ENCODE measurements at regions not wholly inside any gene's neighbourhood (a gene's known extent, or its start where the extent isn't known, plus 50 kb on each side); places are given as distances from the start of the nearest gene placed in this dataset.

- DNase-seq (ENCODE audit: low spot score): no peak
Observed at GRCh38 chr7:45455662-45456061, 118.5 kb upstream of the ADCY1 start.

GRCh38 chr7:45456105-45456504, 118.1 kb upstream of the ADCY1 start:
- no peak for DNase-seq (ENCODE audit: low spot score)

- DNase-seq (ENCODE audit: low spot score): no peak
Observed at GRCh38 chr7:45456747-45457524, 117.2 kb upstream of the ADCY1 start.

GRCh38 chr7:45457591-45457990, 116.6 kb upstream of the ADCY1 start:
- DNase-seq (ENCODE audit: low spot score): no peak

GRCh38 chr7:45459476-45459875, 114.7 kb upstream of the ADCY1 start:
- DNase-seq (ENCODE audit: low spot score): no peak

GRCh38 chr7:45460379-45460778, 113.8 kb upstream of the ADCY1 start:
- DNase-seq (ENCODE audit: low spot score): no peak

- DNase-seq (ENCODE audit: low spot score): no peak
Observed at GRCh38 chr7:45461026-45461425, 113.1 kb upstream of the ADCY1 start.

GRCh38 chr7:45469103-45469502, 105.1 kb upstream of the ADCY1 start:
- DNase-seq (ENCODE audit: low spot score): peak; percentile 48

GRCh38 chr7:45470031-45470430, 104.1 kb upstream of the ADCY1 start:
- no peak for DNase-seq (ENCODE audit: low spot score)

GRCh38 chr7:45479781-45480180, 94.4 kb upstream of the ADCY1 start:
- DNase-seq (ENCODE audit: low spot score): peak; percentile 59

GRCh38 chr7:45482451-45482850, 91.7 kb upstream of the ADCY1 start:
- DNase-seq (ENCODE audit: low spot score): no peak

GRCh38 chr7:45484094-45484493, 90.1 kb upstream of the ADCY1 start:
- DNase-seq (ENCODE audit: low spot score): no peak

GRCh38 chr7:45486575-45486974, 87.6 kb upstream of the ADCY1 start:
- DNase-seq (ENCODE audit: low spot score): no peak

- DNase-seq (ENCODE audit: low spot score): no peak
Observed at GRCh38 chr7:45494885-45495284, 79.3 kb upstream of the ADCY1 start.

- no peak for DNase-seq (ENCODE audit: low spot score)
Observed at GRCh38 chr7:45495618-45496017, 78.5 kb upstream of the ADCY1 start.

- no peak for DNase-seq (ENCODE audit: low spot score)
Observed at GRCh38 chr7:45500257-45500656, 73.9 kb upstream of the ADCY1 start.

- no peak for DNase-seq (ENCODE audit: low spot score)
Observed at GRCh38 chr7:45501791-45502190, 72.4 kb upstream of the ADCY1 start.

- no peak for DNase-seq (ENCODE audit: low spot score)
Observed at GRCh38 chr7:45506059-45506458, 68.1 kb upstream of the ADCY1 start.

- DNase-seq (ENCODE audit: low spot score): no peak
Observed at GRCh38 chr7:45509222-45509621, 64.9 kb upstream of the ADCY1 start.

- DNase-seq (ENCODE audit: low spot score): no peak
Observed at GRCh38 chr7:45511721-45512597, 62.2 kb upstream of the ADCY1 start.

- no peak for DNase-seq (ENCODE audit: low spot score)
Observed at GRCh38 chr7:45514944-45515343, 59.2 kb upstream of the ADCY1 start.

- no peak for DNase-seq (ENCODE audit: low spot score)
Observed at GRCh38 chr7:45515346-45515745, 58.8 kb upstream of the ADCY1 start.
